WTC11 (cell line): ENCODE measurements at regions not wholly inside any gene's neighbourhood (a gene's known extent, or its start where the extent isn't known, plus 50 kb on each side); places are given as distances from the start of the nearest gene placed in this dataset.

Experiments
- ATAC-seq: fragments of 200-7000 bp; cut with Tn5 transposase; 2 replicates; pipeline ENCODE4 v1.10.0; 2021; ENCODE audit warnings: mild to moderate bottlenecking, moderate library complexity
- CTCF ChIA-PET: fragments of 300-600 bp; sonication (Branson Sonifier 250); formaldehyde crosslinking; loops from one replicate; lab custom pipeline; 2021; ENCODE audit warnings: antibody characterized with exemption; lab: Charles Lee
- POLR2A ChIA-PET: fragments of 350-600 bp; sonication (Branson Sonifier 250); formaldehyde crosslinking; loops from one replicate; lab custom pipeline; 2021; ENCODE audit warnings: antibody characterized with exemption; lab: Charles Lee
- DNase-seq: peaks from one replicate; pipeline ENCODE4 v3.0.0; 2021; ENCODE audit warnings: low spot score
- H3K27ac Mint-ChIP-seq: 2 replicates; pipeline ENCODE4 v1.8.0; 2021; ENCODE audit warnings: mixed read lengths
- H3K27me3 Mint-ChIP-seq: 2 replicates; pipeline ENCODE4 v1.8.0; 2021; ENCODE audit warnings: low read depth, mild to moderate bottlenecking, moderate library complexity, mixed read lengths
- H3K36me3 Mint-ChIP-seq: 2 replicates; pipeline ENCODE4 v1.8.0; 2021; ENCODE audit warnings: mixed read lengths
- H3K4me1 Mint-ChIP-seq: 2 replicates; pipeline ENCODE4 v1.8.0; 2022; ENCODE audit warnings: mixed read lengths
- H3K4me3 Mint-ChIP-seq: 2 replicates; pipeline ENCODE4 v1.8.0; 2021; ENCODE audit warnings: mild to moderate bottlenecking, moderate library complexity, mixed read lengths
- H3K9me3 Mint-ChIP-seq: 2 replicates; pipeline ENCODE4 v1.8.0; 2021; ENCODE audit warnings: mixed read lengths
- ARID4B ChIP-seq: sonication (generic); formaldehyde crosslinking; IDR thresholded peaks from 2 replicates; pipeline ENCODE4 v1.8.0; 2023; ENCODE audit warnings: missing genetic modification reagents, mild to moderate bottlenecking, borderline replicate concordance
- ATF1 ChIP-seq: sonication (generic); formaldehyde crosslinking; IDR thresholded peaks from 2 replicates; pipeline ENCODE4 v1.8.1; 2023; ENCODE audit warnings: mild to moderate bottlenecking, moderate library complexity, missing genetic modification reagents
- FOXP1 ChIP-seq: sonication (generic); formaldehyde crosslinking; IDR thresholded peaks from 2 replicates; pipeline ENCODE4 v1.8.0; 2022; ENCODE audit warnings: missing genetic modification reagents, mild to moderate bottlenecking, moderate library complexity, borderline replicate concordance
- MLX ChIP-seq: sonication (generic); formaldehyde crosslinking; IDR thresholded peaks from 2 replicates; pipeline ENCODE4 v1.8.1; 2023; ENCODE audit warnings: mild to moderate bottlenecking, missing genetic modification reagents, moderate library complexity
- PRDM15 ChIP-seq: sonication (generic); formaldehyde crosslinking; IDR thresholded peaks from 2 replicates; pipeline ENCODE4 v1.8.0; 2022; ENCODE audit warnings: missing genetic modification reagents
- PREB ChIP-seq: sonication (generic); formaldehyde crosslinking; IDR thresholded peaks from 2 replicates; pipeline ENCODE4 v1.8.1; 2022; ENCODE audit warnings: mild to moderate bottlenecking, missing genetic modification reagents, moderate library complexity, borderline replicate concordance
- RORB ChIP-seq: fragments of 250-450 bp; sonication (Bioruptor Pico); IDR thresholded peaks from 2 replicates; pipeline ENCODE4 v1.9.0; 2021; ENCODE audit warnings: mild to moderate bottlenecking
- SOX15 ChIP-seq: fragments of 250-450 bp; sonication (Bioruptor Pico); IDR thresholded peaks from 2 replicates; pipeline ENCODE4 v1.9.0; 2021; ENCODE audit warnings: mild to moderate bottlenecking
- SP1 ChIP-seq: sonication (generic); formaldehyde crosslinking; conservative IDR thresholded peaks from 2 replicates; pipeline ENCODE4 v1.8.1; 2022; ENCODE audit warnings: missing genetic modification reagents
- TCF7 ChIP-seq: sonication (generic); formaldehyde crosslinking; IDR thresholded peaks from 2 replicates; pipeline ENCODE4 v1.8.0; 2022; ENCODE audit warnings: mild to moderate bottlenecking, low read depth, missing genetic modification reagents, moderate library complexity
- ZNF219 ChIP-seq: sonication (generic); formaldehyde crosslinking; IDR thresholded peaks from 2 replicates; pipeline ENCODE4 v1.8.0; 2023; ENCODE audit warnings: missing genetic modification reagents, mild to moderate bottlenecking, borderline replicate concordance
- ZNF232 ChIP-seq: sonication (generic); formaldehyde crosslinking; IDR thresholded peaks from 2 replicates; pipeline ENCODE4 v1.8.0; 2022; ENCODE audit warnings: mild to moderate bottlenecking, missing genetic modification reagents
- ZNF281 ChIP-seq: sonication (generic); formaldehyde crosslinking; IDR thresholded peaks from 2 replicates; pipeline ENCODE4 v1.8.0; 2023; ENCODE audit warnings: mild to moderate bottlenecking, missing genetic modification reagents
- ZNF423 ChIP-seq: fragments of 250-450 bp; sonication (Bioruptor Pico); IDR thresholded peaks from 2 replicates; pipeline ENCODE4 v2.1.2; 2022; ENCODE audit warnings: mild to moderate bottlenecking, moderate library complexity
- ZNF512 ChIP-seq: sonication (generic); formaldehyde crosslinking; IDR thresholded peaks from 2 replicates; pipeline ENCODE4 v1.8.1; 2022; ENCODE audit warnings: missing genetic modification reagents, borderline replicate concordance
- ZSCAN18 ChIP-seq: fragments of 250-450 bp; sonication (Bioruptor Pico); IDR thresholded peaks from 2 replicates; pipeline ENCODE4 v2.1.2; 2022; ENCODE audit warnings: mild to moderate bottlenecking, moderate library complexity

- DNase-seq (no peak), ATAC-seq (no peak)
- H3K9me3 Mint-ChIP-seq, result peaks cover 30% of the 10 kb centered on the region
- CTCF ChIA-PET, result no interaction called here
- H3K4me1 Mint-ChIP-seq, result no peaks in the 10 kb centered on the region
- no peaks in the 10 kb centered on the region; the same call in 1 of the 2 replicates for H3K27me3 Mint-ChIP-seq
- POLR2A ChIA-PET, result no interaction called here
- peaks cover 6% of the 10 kb centered on the region for H3K36me3 Mint-ChIP-seq
- no peak overlapping the region for H3K27ac Mint-ChIP-seq
- no peak for TF ChIP-seq PREB (CRISPR knock-in tag)
- no peak for TF ChIP-seq ZNF512 (CRISPR knock-in tag)
- TF ChIP-seq ZNF219 (CRISPR knock-in tag), result no peak
- no peak for TF ChIP-seq ZNF423
- no peak for TF ChIP-seq ZNF281
- no peak for TF ChIP-seq TCF7 (CRISPR knock-in tag)
- no peak for TF ChIP-seq FOXP1
- no peak for TF ChIP-seq PRDM15 (CRISPR knock-in tag)
- TF ChIP-seq SP1 (CRISPR knock-in tag), result no peak
- no peak for TF ChIP-seq ZSCAN18 (CRISPR knock-in tag)
- no peak for TF ChIP-seq RORB (CRISPR knock-in tag)
- no peak for TF ChIP-seq SOX15 (CRISPR knock-in tag)
- TF ChIP-seq ATF1 (CRISPR knock-in tag), result no peak
- TF ChIP-seq ZNF232 (CRISPR knock-in tag), result no peak
- no peak for TF ChIP-seq MLX (CRISPR knock-in tag)
- no peak for TF ChIP-seq ARID4B (CRISPR knock-in tag)
- no peak overlapping the region for H3K4me3 Mint-ChIP-seq
These were observed 217.9 kb downstream of the USP25 start for GRCh38 chr21:15947677-15948076.
